ENCODE measurements at regions not wholly inside any gene's neighbourhood (a gene's known extent, or its start where the extent isn't known, plus 50 kb on each side); places are given as distances from the start of the nearest gene placed in this dataset.
"Not testable (repeated sequence)": the region's sequence is repeated elsewhere in the genome, so short reads cannot be mapped to it uniquely, and the experiment has no call there.

GRCh38 chr4:89491761-89492160 is 184.2 kb upstream of the GPRIN3 start:
- H3K4me2 ChIP-seq (ENCODE audit: insufficient read depth, low read length) = no peak overlapping the region
- H3K9me1 ChIP-seq (ENCODE audit: control insufficient read depth, insufficient read depth, low read length) = no peaks in the 10 kb centered on the region
- no TSS peak for BruUV-seq (replicated peaks)
- FAIRE-seq = no peak
- intact Hi-C loops (cut with micrococcal nuclease) (no loop called here), in situ Hi-C loops (cut with MboI) (no loop called here)
- no peaks in the 10 kb centered on the region for H3K36me3 ChIP-seq (ENCODE audit: control insufficient read depth, insufficient read depth, low read length)
- ChIA-PET POLR2A (no interaction called here), CTCF (ENCODE audit: low intra/inter-chr PET ratio) (no interaction called here)
- H3K9ac ChIP-seq (ENCODE audit: insufficient read depth in 1 of 2, low read depth in 2 of 2, low read length in 2 of 2) = no peak overlapping the region
- ATAC-seq = no peak
- H3K79me2 ChIP-seq (ENCODE audit: control insufficient read depth, insufficient read depth, low read length) = no peaks in the 10 kb centered on the region
- no peaks in the 10 kb centered on the region for H3K9me3 ChIP-seq (replicated peaks; ENCODE audit: control insufficient read depth, insufficient read depth, low read depth, low read length)
- TF ChIP-seq NFE2L1 (tag; IDR thresholded peaks at IDR 0.05; ENCODE audit: borderline replicate concordance, low read depth) (no peak), PHF21A (IDR thresholded peaks at IDR 0.05; ENCODE audit: borderline replicate concordance, low read depth) (no peak), SMARCA4 (IDR thresholded peaks at IDR 0.05) (no peak)
- no peaks in the 10 kb centered on the region for H3K27me3 ChIP-seq (ENCODE audit: control insufficient read depth in 2 of 2, insufficient read depth in 2 of 2, low read length in 2 of 2)
- no peak overlapping the region for H2AFZ ChIP-seq (ENCODE audit: low read depth, low read length)
- no peak overlapping the region for H3K4me3 ChIP-seq
- no peak overlapping the region; the same call in 2 of the 3 replicates for H3K27ac ChIP-seq (ENCODE audit: extremely low read depth, low read depth, low read length)
- no peaks in the 10 kb centered on the region for H3K4me1 ChIP-seq (replicated peaks in 1 of 2; ENCODE audit: control insufficient read depth in 2 of 2, insufficient read depth in 2 of 2, low read length in 2 of 2)
- H4K20me1 ChIP-seq (replicated peaks; ENCODE audit: control insufficient read depth, insufficient read depth, low read length) = no peaks in the 10 kb centered on the region
- WGBS (ENCODE audit: insufficient coverage, low coverage, missing lambda C conversion rate) = 0% methylated on average over 3 of the region's 3 CpGs
- DNase-seq (ENCODE audit: extremely low read depth in 1 of 4, low spot score in 3 of 4) = no peak

- CTCF ChIA-PET (ENCODE audit: low intra/inter-chr PET ratio); H3K4me3 ChIP-seq; H3K27ac ChIP-seq (ENCODE audit: extremely low read depth, low read depth, low read length); POLR2A ChIA-PET; BruUV-seq (replicated peaks); H3K79me2 ChIP-seq (ENCODE audit: control insufficient read depth, insufficient read depth, low read length); H3K4me2 ChIP-seq (ENCODE audit: insufficient read depth, low read length); FAIRE-seq; in situ Hi-C loops (cut with MboI); ATAC-seq; H3K9me3 ChIP-seq (replicated peaks; ENCODE audit: control insufficient read depth, insufficient read depth, low read depth, low read length); DNase-seq (ENCODE audit: extremely low read depth in 1 of 4, low spot score in 3 of 4); H4K20me1 ChIP-seq (replicated peaks; ENCODE audit: control insufficient read depth, insufficient read depth, low read length); intact Hi-C loops (cut with micrococcal nuclease); H3K27me3 ChIP-seq (ENCODE audit: control insufficient read depth in 2 of 2, insufficient read depth in 2 of 2, low read length in 2 of 2); H3K4me1 ChIP-seq (replicated peaks in 1 of 2; ENCODE audit: control insufficient read depth in 2 of 2, insufficient read depth in 2 of 2, low read length in 2 of 2); H2AFZ ChIP-seq (ENCODE audit: low read depth, low read length); H3K36me3 ChIP-seq (ENCODE audit: control insufficient read depth, insufficient read depth, low read length); H3K9ac ChIP-seq (ENCODE audit: insufficient read depth in 1 of 2, low read depth in 2 of 2, low read length in 2 of 2); H3K9me1 ChIP-seq (ENCODE audit: control insufficient read depth, insufficient read depth, low read length): not testable (repeated sequence)
- 20% methylated on average over 13 of the region's 35 CpGs for WGBS (ENCODE audit: insufficient coverage, low coverage, missing lambda C conversion rate)
Observed at GRCh38 chr4:89489921-89490431, 182.4 kb upstream of the GPRIN3 start.
